Retinal pigment epithelial cell (primary cell): ENCODE measurements at regions not wholly inside any gene's neighbourhood (a gene's known extent, or its start where the extent isn't known, plus 50 kb on each side); places are given as distances from the start of the nearest gene placed in this dataset.

Experiments
- DNase-seq: peaks from one replicate; pipeline ENCODE4 v3.0.0-alpha.2; 2010; ENCODE audit warnings: low read depth
- H3K4me3 ChIP-seq: 2 replicates; pipeline ENCODE4 v1.5.1; 2011; ENCODE audit warnings: mild to moderate bottlenecking, low read length, control low read depth, moderate library complexity
- TF ChIP-seq, protein P1 (sequence below): conservative IDR thresholded peaks from 2 replicates; pipeline ENCODE4 v1.5.1; 2011; ENCODE audit warnings: low read depth, low read length, control low read depth, inconsistent platforms

- TF ChIP-seq, protein P1, sequence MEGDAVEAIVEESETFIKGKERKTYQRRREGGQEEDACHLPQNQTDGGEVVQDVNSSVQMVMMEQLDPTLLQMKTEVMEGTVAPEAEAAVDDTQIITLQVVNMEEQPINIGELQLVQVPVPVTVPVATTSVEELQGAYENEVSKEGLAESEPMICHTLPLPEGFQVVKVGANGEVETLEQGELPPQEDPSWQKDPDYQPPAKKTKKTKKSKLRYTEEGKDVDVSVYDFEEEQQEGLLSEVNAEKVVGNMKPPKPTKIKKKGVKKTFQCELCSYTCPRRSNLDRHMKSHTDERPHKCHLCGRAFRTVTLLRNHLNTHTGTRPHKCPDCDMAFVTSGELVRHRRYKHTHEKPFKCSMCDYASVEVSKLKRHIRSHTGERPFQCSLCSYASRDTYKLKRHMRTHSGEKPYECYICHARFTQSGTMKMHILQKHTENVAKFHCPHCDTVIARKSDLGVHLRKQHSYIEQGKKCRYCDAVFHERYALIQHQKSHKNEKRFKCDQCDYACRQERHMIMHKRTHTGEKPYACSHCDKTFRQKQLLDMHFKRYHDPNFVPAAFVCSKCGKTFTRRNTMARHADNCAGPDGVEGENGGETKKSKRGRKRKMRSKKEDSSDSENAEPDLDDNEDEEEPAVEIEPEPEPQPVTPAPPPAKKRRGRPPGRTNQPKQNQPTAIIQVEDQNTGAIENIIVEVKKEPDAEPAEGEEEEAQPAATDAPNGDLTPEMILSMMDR, result peak; percentile 43
- H3K4me3 ChIP-seq, result no peak overlapping the region
- DNase-seq, result peak; percentile 5
These were observed 201.0 kb upstream of the NEIL3 start for GRCh38 chr4:177108708-177109107.

DNA sequence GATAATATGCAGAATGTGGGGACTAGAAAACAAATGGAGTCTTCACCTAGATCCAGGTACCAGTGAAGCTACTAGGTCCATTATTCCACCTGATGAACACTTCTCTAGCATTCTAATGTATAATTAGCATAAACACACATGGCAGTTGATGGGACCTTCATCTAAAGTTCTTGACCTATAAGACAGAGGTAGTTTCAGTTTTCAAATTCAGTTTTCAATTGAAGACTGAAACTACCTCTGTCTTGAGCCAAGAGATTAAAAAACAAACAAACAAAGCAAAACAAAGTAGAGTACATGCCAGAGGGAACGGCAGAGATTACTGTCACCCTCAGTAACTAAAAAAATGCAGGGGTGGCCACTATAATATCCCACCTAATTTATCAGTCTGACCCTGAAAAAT lies 199.9 kb upstream of the NEIL3 start:
- TF ChIP-seq, protein P1, result no peak
- no peak overlapping the region for H3K4me3 ChIP-seq
- no peak for DNase-seq

DNA sequence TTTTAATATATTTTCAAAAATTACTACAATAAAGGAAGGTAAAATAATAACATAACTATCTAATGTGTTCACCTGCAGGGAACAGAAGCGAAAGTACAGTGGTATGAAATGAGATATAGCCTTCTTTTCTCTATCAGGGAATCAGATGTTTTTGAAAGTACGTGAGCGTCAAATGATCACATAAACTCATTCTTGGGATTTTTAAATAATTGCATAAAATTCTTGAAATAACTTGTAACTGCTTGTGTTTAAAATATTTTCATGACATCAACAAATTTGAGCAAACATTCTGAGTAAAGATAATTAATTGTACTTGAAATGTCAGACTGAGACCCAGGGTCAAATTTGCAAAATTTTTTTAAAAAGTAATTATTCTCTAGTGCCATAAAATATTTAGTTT lies 193.5 kb upstream of the NEIL3 start:
- TF ChIP-seq, protein P1, result no peak

DNA sequence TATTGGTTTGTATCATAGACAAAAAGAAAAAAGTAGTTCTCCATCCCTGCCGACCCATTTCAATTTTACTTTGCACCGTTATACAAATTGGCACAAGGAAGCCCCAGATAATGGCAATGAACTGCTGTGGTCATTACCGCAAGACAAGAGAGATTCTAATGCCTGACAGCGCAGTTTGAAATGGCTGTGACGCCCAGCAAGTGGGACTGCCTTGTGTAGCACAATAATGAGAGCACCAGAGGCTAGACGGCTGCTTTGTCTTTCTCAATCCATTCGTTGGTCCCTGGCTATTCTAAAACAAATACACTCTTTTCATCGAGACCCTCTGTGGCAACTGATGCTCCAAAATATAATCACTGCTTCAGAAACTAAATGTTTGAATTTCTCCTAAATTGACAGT lies 192.4 kb upstream of the NEIL3 start:
- DNase-seq, result no peak
- no peak overlapping the region for H3K4me3 ChIP-seq
- TF ChIP-seq, protein P1, result no peak

More for the DNA sequence above, 193.5 kb upstream of the NEIL3 start:
- peak; percentile 5 for DNase-seq
- no peak overlapping the region for H3K4me3 ChIP-seq

GRCh38 chr4:177118596-177118995 lies 191.1 kb upstream of the NEIL3 start:
- no peak overlapping the region for H3K4me3 ChIP-seq
- peak; percentile 62 for DNase-seq
- TF ChIP-seq, protein P1, result no peak

DNA sequence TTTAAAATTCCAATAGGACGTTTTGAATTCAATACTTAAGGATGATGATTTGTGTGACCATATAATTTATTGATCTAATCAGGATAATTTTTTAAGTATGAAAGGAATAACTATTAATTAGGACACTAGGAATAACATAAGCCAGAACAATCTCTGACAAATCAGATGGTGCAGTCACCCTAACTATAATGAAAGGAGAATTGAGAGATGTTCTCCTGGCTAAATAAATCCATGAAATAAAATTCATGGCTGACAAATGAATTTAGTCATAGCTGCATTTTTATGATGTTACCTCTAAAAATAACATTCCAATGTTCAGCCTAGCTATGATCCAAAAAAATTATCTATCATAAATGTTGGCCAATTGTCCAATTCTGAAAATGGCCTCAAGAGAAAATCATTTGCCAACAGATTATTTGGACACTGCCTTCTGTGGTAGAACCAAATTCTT lies 190.6 kb upstream of the NEIL3 start:
- H3K4me3 ChIP-seq, result no peak overlapping the region
- no peak for DNase-seq
- TF ChIP-seq, protein P1, result no peak

DNA sequence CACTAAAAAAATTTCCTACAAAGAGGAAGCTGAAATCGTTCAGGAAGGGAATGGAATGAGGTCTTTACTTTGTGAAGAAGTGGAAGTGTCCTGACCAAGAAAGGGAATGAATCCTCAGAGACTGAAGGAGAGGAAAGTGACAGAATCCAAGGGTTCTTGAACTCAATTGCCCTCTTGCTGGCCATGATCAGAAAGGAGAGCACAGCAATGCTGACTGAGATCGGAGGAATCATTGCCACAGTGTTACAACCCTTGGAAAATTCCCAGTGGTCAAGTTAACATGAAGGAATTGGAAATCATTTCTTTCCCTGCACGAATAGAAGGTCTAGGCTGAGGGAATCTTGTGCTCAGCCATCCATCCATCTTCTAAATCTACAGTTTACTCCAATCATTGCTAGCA lies 190.0 kb upstream of the NEIL3 start:
- no peak for DNase-seq
- TF ChIP-seq, protein P1, result no peak
- H3K4me3 ChIP-seq, result no peak overlapping the region
